ENCODE measurements at regions not wholly inside any gene's neighbourhood (a gene's known extent, or its start where the extent isn't known, plus 50 kb on each side); places are given as distances from the start of the nearest gene placed in this dataset.
"Not testable (repeated sequence)": the region's sequence is repeated elsewhere in the genome, so short reads cannot be mapped to it uniquely, and the experiment has no call there.

GRCh38 chrX:122219226-122219625, 964.9 kb upstream of the GRIA3 start:
- DNase-seq (ENCODE audit: low spot score), result no peak
- TF ChIP-seq CTCF (IDR thresholded peaks at IDR 0.05; ENCODE audit: borderline replicate concordance, control extremely low read depth, extremely low read depth, insufficient read depth, missing control alignments), result no peak
- in situ Hi-C loops (cut with MboI; ENCODE audit: low sequenced_read_pairs, unreplicated experiment), result no loop called here

- no peak for DNase-seq (ENCODE audit: low spot score)
- in situ Hi-C loops (cut with MboI; ENCODE audit: low sequenced_read_pairs, unreplicated experiment), result no loop called here
- no peak for TF ChIP-seq CTCF (IDR thresholded peaks at IDR 0.05; ENCODE audit: borderline replicate concordance, control extremely low read depth, extremely low read depth, insufficient read depth, missing control alignments)
These were observed 964.3 kb upstream of the GRIA3 start for GRCh38 chrX:122219735-122220134.

GRCh38 chrX:122220644-122221373, 963.3 kb upstream of the GRIA3 start:
- TF ChIP-seq CTCF (IDR thresholded peaks at IDR 0.05; ENCODE audit: borderline replicate concordance, control extremely low read depth, extremely low read depth, insufficient read depth, missing control alignments), result no peak
- in situ Hi-C loops (cut with MboI; ENCODE audit: low sequenced_read_pairs, unreplicated experiment), result no loop called here
- no peak for DNase-seq (ENCODE audit: low spot score)

- DNase-seq (ENCODE audit: low spot score); in situ Hi-C loops (cut with MboI; ENCODE audit: low sequenced_read_pairs, unreplicated experiment): not testable (repeated sequence)
These were observed 962.3 kb upstream of the GRIA3 start for GRCh38 chrX:122221810-122222209.

GRCh38 chrX:122224137-122224536, 959.9 kb upstream of the GRIA3 start:
- DNase-seq (ENCODE audit: low spot score); in situ Hi-C loops (cut with MboI; ENCODE audit: low sequenced_read_pairs, unreplicated experiment): not testable (repeated sequence)

GRCh38 chrX:122238801-122239200, 945.3 kb upstream of the GRIA3 start:
- TF ChIP-seq CTCF (IDR thresholded peaks at IDR 0.05; ENCODE audit: borderline replicate concordance, control extremely low read depth, extremely low read depth, insufficient read depth, missing control alignments), result no peak
- DNase-seq (ENCODE audit: low spot score), result no peak
- in situ Hi-C loops (cut with MboI; ENCODE audit: low sequenced_read_pairs, unreplicated experiment), result no loop called here

GRCh38 chrX:122241959-122242358, 942.1 kb upstream of the GRIA3 start:
- TF ChIP-seq CTCF (IDR thresholded peaks at IDR 0.05; ENCODE audit: borderline replicate concordance, control extremely low read depth, extremely low read depth, insufficient read depth, missing control alignments), result no peak
- no peak for DNase-seq (ENCODE audit: low spot score)
- in situ Hi-C loops (cut with MboI; ENCODE audit: low sequenced_read_pairs, unreplicated experiment), result no loop called here

GRCh38 chrX:122244080-122244479, 940.0 kb upstream of the GRIA3 start:
- in situ Hi-C loops (cut with MboI; ENCODE audit: low sequenced_read_pairs, unreplicated experiment), result no loop called here
- no peak for DNase-seq (ENCODE audit: low spot score)
- no peak for TF ChIP-seq CTCF (IDR thresholded peaks at IDR 0.05; ENCODE audit: borderline replicate concordance, control extremely low read depth, extremely low read depth, insufficient read depth, missing control alignments)
